Activated CD8-positive, alpha-beta T cell treated with anti-CD3 and anti-CD28 coated beads for 36 hours (primary cell): ENCODE measurements at regions not wholly inside any gene's neighbourhood (a gene's known extent, or its start where the extent isn't known, plus 50 kb on each side); places are given as distances from the start of the nearest gene placed in this dataset.

Source experiments
- ATAC-seq: fragments of 200-7000 bp; cut with Tn5 transposase; one replicate; pipeline ENCODE4 v1.10.0; 2021; ENCODE audit warnings: mild to moderate bottlenecking, moderate library complexity
- CTCF ChIA-PET: fragments of 350-600 bp; sonication (Branson Sonifier 250); formaldehyde crosslinking; loops from one replicate; lab custom pipeline; 2021; ENCODE audit warnings: antibody characterized with exemption; lab: Charles Lee
- POLR2A ChIA-PET: fragments of 350-600 bp; sonication (Branson Sonifier 250); formaldehyde crosslinking; loops from one replicate; lab custom pipeline; 2021; ENCODE audit warnings: antibody characterized with exemption; lab: Charles Lee
- DNase-seq: peaks from one replicate; pipeline ENCODE4 v3.0.0-alpha.2; 2020
- H3K27ac Mint-ChIP-seq: one replicate; pipeline ENCODE4 v1.8.0; 2021; ENCODE audit warnings: mild to moderate bottlenecking, mixed read lengths
- H3K27me3 Mint-ChIP-seq: one replicate; pipeline ENCODE4 v1.8.0; 2021; ENCODE audit warnings: mixed read lengths
- H3K36me3 Mint-ChIP-seq: one replicate; pipeline ENCODE4 v1.8.0; 2021; ENCODE audit warnings: low read depth, mixed read lengths
- H3K4me1 Mint-ChIP-seq: one replicate; pipeline ENCODE4 v1.8.0; 2021; ENCODE audit warnings: low read depth, mixed read lengths
- H3K4me3 Mint-ChIP-seq: one replicate; pipeline ENCODE4 v1.8.0; 2021; ENCODE audit warnings: mild to moderate bottlenecking, moderate library complexity, mixed read lengths
- H3K9me3 Mint-ChIP-seq: one replicate; pipeline ENCODE4 v1.8.0; 2021; ENCODE audit warnings: mixed read lengths
- CTCF ChIP-seq: fragments of 200-600 bp; IDR thresholded peaks from one replicate; pipeline ENCODE4 v1.8.0; 2022; ENCODE audit warnings: antibody characterized with exemption, mild to moderate bottlenecking
- intact Hi-C: fragments of 100-400 bp; cut with micrococcal nuclease; formaldehyde crosslinking; loops from one replicate; pipeline ENCODE4 v1.10.0; 2022

GRCh38 chr7:81526971-81527370 lies 242.9 kb downstream of the HGF start:
- ChIA-PET CTCF (no interaction called here), POLR2A (no interaction called here)
- DNase-seq (no peak), ATAC-seq (no peak)
- Mint-ChIP-seq H3K27me3 (no peaks in the 10 kb centered on the region), H3K36me3 (no peaks in the 10 kb centered on the region), H3K27ac (no peak overlapping the region), H3K9me3 (no peaks in the 10 kb centered on the region), H3K4me3 (no peak overlapping the region), H3K4me1 (no peaks in the 10 kb centered on the region)
- TF ChIP-seq CTCF = no peak
- intact Hi-C loops = no loop called here

- no peak for TF ChIP-seq CTCF
- ATAC-seq = no peak
- Mint-ChIP-seq H3K4me1 (no peaks in the 10 kb centered on the region), H3K9me3 (no peaks in the 10 kb centered on the region), H3K4me3 (no peak overlapping the region), H3K27me3 (no peaks in the 10 kb centered on the region), H3K27ac (no peak overlapping the region), H3K36me3 (no peaks in the 10 kb centered on the region)
- CTCF ChIA-PET = no interaction called here
- intact Hi-C loops = no loop called here
- no peak for DNase-seq
- POLR2A ChIA-PET = no interaction called here
Observed at GRCh38 chr7:81525841-81526240, 244.0 kb downstream of the HGF start.

GRCh38 chr7:81519886-81520285 lies 250.0 kb downstream of the HGF start:
- no peak for DNase-seq
- intact Hi-C loops = no loop called here
- ChIA-PET POLR2A (no interaction called here), CTCF (no interaction called here)
- H3K9me3 Mint-ChIP-seq = no peaks in the 10 kb centered on the region
- no peaks in the 10 kb centered on the region for H3K27me3 Mint-ChIP-seq
- ATAC-seq = no peak
- no peak overlapping the region for H3K27ac Mint-ChIP-seq
- no peaks in the 10 kb centered on the region for H3K4me1 Mint-ChIP-seq
- no peaks in the 10 kb centered on the region for H3K36me3 Mint-ChIP-seq
- H3K4me3 Mint-ChIP-seq = no peak overlapping the region
- no peak for TF ChIP-seq CTCF

- H3K9me3 Mint-ChIP-seq = no peaks in the 10 kb centered on the region
Observed at GRCh38 chr7:81516898-81517297, 252.9 kb downstream of the HGF start.

GRCh38 chr7:81515009-81515408 lies 254.8 kb downstream of the HGF start:
- no peak for ATAC-seq
- Mint-ChIP-seq H3K4me3 (no peak overlapping the region), H3K36me3 (no peaks in the 10 kb centered on the region), H3K27me3 (no peaks in the 10 kb centered on the region), H3K9me3 (no peaks in the 10 kb centered on the region), H3K27ac (no peak overlapping the region), H3K4me1 (no peaks in the 10 kb centered on the region)
- TF ChIP-seq CTCF = no peak
- ChIA-PET POLR2A (no interaction called here), CTCF (no interaction called here)
- intact Hi-C loops = no loop called here
- DNase-seq = no peak

More at GRCh38 chr7:81516898-81517297, 252.9 kb downstream of the HGF start:
- H3K4me1 Mint-ChIP-seq = no peaks in the 10 kb centered on the region
- ChIA-PET POLR2A (no interaction called here), CTCF (no interaction called here)
- H3K27ac Mint-ChIP-seq = no peak overlapping the region
- DNase-seq = no peak
- ATAC-seq = no peak
- no peaks in the 10 kb centered on the region for H3K36me3 Mint-ChIP-seq
- no peak overlapping the region for H3K4me3 Mint-ChIP-seq
- intact Hi-C loops = no loop called here
- TF ChIP-seq CTCF = no peak
- no peaks in the 10 kb centered on the region for H3K27me3 Mint-ChIP-seq
